CD14-positive monocyte (primary cell): ENCODE measurements at regions not wholly inside any gene's neighbourhood (a gene's known extent, or its start where the extent isn't known, plus 50 kb on each side); places are given as distances from the start of the nearest gene placed in this dataset.

ENCODE experiments used
- DNase-seq, 3 donors: peaks; one replicate each; pipeline ENCODE4 v3.0.0-alpha.2; 2011 to 2022
- H2AFZ ChIP-seq: 2 replicates; pipeline ENCODE4 v1.6.0; 2012; ENCODE audit warnings: mild to moderate bottlenecking, low read depth, low read length, inconsistent platforms; ENCODE audit not compliant: insufficient read depth, poor library complexity, severe bottlenecking
- H3K27ac ChIP-seq, 2 donors: 1 replicate in 1 of 2; 2 replicates in 1 of 2; pipeline ENCODE4 v1.5.1; 2012 to 2013; ENCODE audit warnings: low read length in 2 of 2, control low read depth in 1 of 2, inconsistent platforms in 1 of 2, low read depth in 1 of 2, mild to moderate bottlenecking in 1 of 2
- H3K27me3 ChIP-seq, 2 donors: one replicate each; pipeline versions ENCODE4 v1.6.0 to v1.6.1; 2011 to 2013; ENCODE audit warnings: low read length in 2 of 2; ENCODE audit not compliant: control insufficient read depth in 2 of 2, insufficient read depth in 2 of 2
- H3K36me3 ChIP-seq, 2 donors: replicated peaks in 1 of 2; 1 replicate in 1 of 2; 2 replicates in 1 of 2; pipeline versions ENCODE4 v1.5.1 to v1.6.1; 2012 to 2013; ENCODE audit warnings: low read length in 2 of 2, control low read depth in 1 of 2, inconsistent platforms in 1 of 2, mild to moderate bottlenecking in 1 of 2; ENCODE audit not compliant: insufficient read depth in 2 of 2, control insufficient read depth in 1 of 2
- H3K4me1 ChIP-seq, 2 donors: 1 replicate in 1 of 2; 2 replicates in 1 of 2; pipeline versions ENCODE4 v1.5.1 to v1.6.1; 2012 to 2013; ENCODE audit warnings: low read length in 2 of 2, control low read depth in 1 of 2, inconsistent platforms in 1 of 2, mild to moderate bottlenecking in 1 of 2, moderate library complexity in 1 of 2; ENCODE audit not compliant: insufficient read depth in 2 of 2, control insufficient read depth in 1 of 2
- H3K4me2 ChIP-seq: replicated peaks from 2 replicates; pipeline ENCODE3; 2012; ENCODE audit warnings: low read length, moderate library complexity, mild to moderate bottlenecking; ENCODE audit not compliant: poor library complexity, severe bottlenecking; ENCODE audit errors: extremely low read depth
- H3K4me3 ChIP-seq, 3 experiments: fragments of 200-600 bp in 1 of 3; sonication (generic) in 1 of 3; replicated peaks in 1 of 3; 1 replicate in 2 of 3; 2 replicates in 1 of 3; pipeline ENCODE4 v1.5.1; 2011 to 2013; ENCODE audit warnings: low read length in 3 of 3, mild to moderate bottlenecking in 3 of 3, control low read depth in 2 of 3, low read depth in 2 of 3, inconsistent platforms in 1 of 3, moderate library complexity in 1 of 3
- H3K79me2 ChIP-seq: 2 replicates; pipeline ENCODE4 v1.6.0; 2012; ENCODE audit warnings: mild to moderate bottlenecking, control low read depth, inconsistent platforms, low read length, moderate library complexity; ENCODE audit not compliant: insufficient read depth
- H3K9ac ChIP-seq: 2 replicates; pipeline ENCODE4 v1.6.0; 2017; ENCODE audit warnings: low read length, mild to moderate bottlenecking; ENCODE audit not compliant: insufficient read depth, poor library complexity, severe bottlenecking
- H3K9me3 ChIP-seq, 2 donors: replicated peaks in 1 of 2; 1 replicate in 1 of 2; 2 replicates in 1 of 2; pipeline versions ENCODE4 v1.5.1 to v1.6.1; 2012 to 2013; ENCODE audit warnings: low read length in 2 of 2, control low read depth in 1 of 2; ENCODE audit not compliant: control insufficient read depth in 1 of 2, insufficient read depth in 1 of 2
- H4K20me1 ChIP-seq: 2 replicates; pipeline ENCODE4 v1.6.0; 2012; ENCODE audit warnings: mild to moderate bottlenecking, low read length, control low read depth, moderate library complexity; ENCODE audit not compliant: insufficient read depth
- H3K27ac Mint-ChIP-seq, 7 donors: one replicate each; pipeline ENCODE4 v1.8.0; 2020; ENCODE audit warnings: mild to moderate bottlenecking in 7 of 7, mixed read lengths in 7 of 7, moderate library complexity in 6 of 7, inconsistent platforms in 2 of 7
- H3K27me3 Mint-ChIP-seq, 3 donors: one replicate each; pipeline ENCODE4 v1.8.0; 2021 to 2022; ENCODE audit warnings: low read depth in 3 of 3, mild to moderate bottlenecking in 3 of 3, mixed read lengths in 3 of 3, moderate library complexity in 3 of 3, inconsistent platforms in 1 of 3
- H3K36me3 Mint-ChIP-seq, 2 donors: one replicate each; pipeline ENCODE4 v1.8.0; 2020; ENCODE audit warnings: mixed read lengths in 2 of 2, inconsistent platforms in 1 of 2, mild to moderate bottlenecking in 1 of 2
- H3K4me1 Mint-ChIP-seq: one replicate; pipeline ENCODE4 v1.8.0; 2020; ENCODE audit warnings: mild to moderate bottlenecking, mixed read lengths
- H3K4me3 Mint-ChIP-seq, 2 donors: one replicate each; pipeline ENCODE4 v1.8.0; 2020; ENCODE audit warnings: mild to moderate bottlenecking in 2 of 2, mixed read lengths in 2 of 2, moderate library complexity in 1 of 2
- H3K9me3 Mint-ChIP-seq, 7 donors: one replicate each; pipeline ENCODE4 v1.8.0; 2020 to 2022; ENCODE audit warnings: mixed read lengths in 7 of 7, mild to moderate bottlenecking in 6 of 7, moderate library complexity in 6 of 7, inconsistent platforms in 2 of 7
- WGBS: methylation state at CpG from one replicate; pipeline ENCODE4 v1.1.5; 2013; ENCODE audit warnings: missing lambda C conversion rate; ENCODE audit not compliant: insufficient coverage; 5-methylcytosine and 5-hydroxymethylcytosine counted together
- intact Hi-C, 2 donors: fragments of 100-400 bp; cut with micrococcal nuclease; formaldehyde crosslinking; loops; one replicate each; pipeline versions ENCODE4 v1.15.0 to v1.15.1; 2023
- TF ChIP-seq, protein P1 (sequence below): fragments of 200-600 bp; IDR thresholded peaks from one replicate; pipeline ENCODE4 v1.8.0; 2022; ENCODE audit warnings: antibody characterized with exemption, mild to moderate bottlenecking

DNA sequence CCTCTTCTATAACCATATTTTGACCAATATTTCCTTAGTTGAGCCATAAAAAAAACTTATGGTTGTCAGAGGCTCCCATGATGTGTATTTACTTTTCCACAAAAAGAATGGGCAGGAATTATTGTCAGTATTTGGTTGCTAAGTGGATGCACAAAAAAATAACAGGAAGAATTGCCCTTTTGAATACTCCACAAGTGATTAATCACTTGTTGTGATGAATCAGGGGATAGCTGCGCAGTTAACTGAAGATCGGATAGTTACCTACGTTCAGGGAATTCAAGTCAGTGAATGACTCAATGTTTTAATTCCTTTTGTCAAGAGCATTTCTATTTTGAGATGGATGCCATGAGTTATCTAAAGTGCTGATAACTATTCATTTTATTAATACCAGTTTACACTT, 785.2 kb upstream of the B3GALT2 start:
- Mint-ChIP-seq H3K36me3 (no peaks in the 10 kb centered on the region), H3K9me3 (peaks cover 0 to 10% (median 3%) of the 10 kb centered on the region in 7 donors), H3K4me1 (no peaks in the 10 kb centered on the region), H3K27ac (no peak overlapping the region), H3K4me3 (no peak overlapping the region), H3K27me3 (no peaks in the 10 kb centered on the region)
- intact Hi-C loops, result no loop called here
- TF ChIP-seq, protein P1, sequence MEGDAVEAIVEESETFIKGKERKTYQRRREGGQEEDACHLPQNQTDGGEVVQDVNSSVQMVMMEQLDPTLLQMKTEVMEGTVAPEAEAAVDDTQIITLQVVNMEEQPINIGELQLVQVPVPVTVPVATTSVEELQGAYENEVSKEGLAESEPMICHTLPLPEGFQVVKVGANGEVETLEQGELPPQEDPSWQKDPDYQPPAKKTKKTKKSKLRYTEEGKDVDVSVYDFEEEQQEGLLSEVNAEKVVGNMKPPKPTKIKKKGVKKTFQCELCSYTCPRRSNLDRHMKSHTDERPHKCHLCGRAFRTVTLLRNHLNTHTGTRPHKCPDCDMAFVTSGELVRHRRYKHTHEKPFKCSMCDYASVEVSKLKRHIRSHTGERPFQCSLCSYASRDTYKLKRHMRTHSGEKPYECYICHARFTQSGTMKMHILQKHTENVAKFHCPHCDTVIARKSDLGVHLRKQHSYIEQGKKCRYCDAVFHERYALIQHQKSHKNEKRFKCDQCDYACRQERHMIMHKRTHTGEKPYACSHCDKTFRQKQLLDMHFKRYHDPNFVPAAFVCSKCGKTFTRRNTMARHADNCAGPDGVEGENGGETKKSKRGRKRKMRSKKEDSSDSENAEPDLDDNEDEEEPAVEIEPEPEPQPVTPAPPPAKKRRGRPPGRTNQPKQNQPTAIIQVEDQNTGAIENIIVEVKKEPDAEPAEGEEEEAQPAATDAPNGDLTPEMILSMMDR, result no peak
- Histone ChIP-seq H2AFZ (no peak overlapping the region), H3K27ac (no peak overlapping the region), H3K27me3 (no peaks in the 10 kb centered on the region), H3K4me2 (no peak overlapping the region), H3K36me3 (no peaks in the 10 kb centered on the region), H3K4me3 (no peak overlapping the region), H3K9ac (no peak overlapping the region), H3K4me1 (no peaks in the 10 kb centered on the region), H3K79me2 (no peaks in the 10 kb centered on the region), H4K20me1 (no peaks in the 10 kb centered on the region), H3K9me3 (no peaks in the 10 kb centered on the region)
- DNase-seq, result no peak
- no CpG with 5 or more reads among the region's 3 CpGs for WGBS

DNA sequence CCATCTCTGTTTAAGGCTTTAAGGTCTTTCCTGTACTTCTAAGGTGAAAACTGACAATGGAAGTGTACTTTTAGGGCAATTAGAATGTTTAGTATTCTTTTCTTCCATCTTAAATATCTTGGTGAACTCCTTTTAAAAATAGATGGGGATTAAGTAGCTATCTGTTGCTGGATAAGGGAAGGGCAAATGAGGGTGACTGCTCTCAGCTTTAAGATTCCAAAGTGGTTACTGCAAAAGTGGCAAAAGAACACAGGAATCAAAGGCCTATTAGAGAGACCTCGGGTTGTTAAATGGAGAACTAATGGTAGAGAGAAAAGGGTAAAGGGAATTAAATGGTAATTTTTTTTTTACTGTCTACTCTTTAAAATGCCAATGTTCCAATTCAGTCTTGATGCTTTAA, 774.1 kb upstream of the B3GALT2 start:
- no peaks in the 10 kb centered on the region for H3K36me3 Mint-ChIP-seq
- Histone ChIP-seq H3K27me3 (no peaks in the 10 kb centered on the region), H3K27ac (no peak overlapping the region), H3K4me3 (no peak overlapping the region), H3K9me3 (peaks cover 3 to 4% of the 10 kb centered on the region in 2 donors), H3K36me3 (no peaks in the 10 kb centered on the region), H3K79me2 (no peaks in the 10 kb centered on the region), H4K20me1 (no peaks in the 10 kb centered on the region), H3K9ac (no peak overlapping the region), H3K4me1 (no peaks in the 10 kb centered on the region), H3K4me2 (no peak overlapping the region), H2AFZ (no peak overlapping the region)
- DNase-seq, result no peak
- no peak overlapping the region for H3K4me3 Mint-ChIP-seq
- intact Hi-C loops, result no loop called here
- H3K4me1 Mint-ChIP-seq, result no peaks in the 10 kb centered on the region
- H3K9me3 Mint-ChIP-seq, result peaks cover 0 to 3% (median 0%) of the 10 kb centered on the region in 7 donors
- no peaks in the 10 kb centered on the region for H3K27me3 Mint-ChIP-seq
- TF ChIP-seq, protein P1, result no peak
- no CpG with 5 or more reads among the region's 1 CpG for WGBS
- no peak overlapping the region for H3K27ac Mint-ChIP-seq
